OCI-LY3 (cell line): ENCODE measurements at regions not wholly inside any gene's neighbourhood (a gene's known extent, or its start where the extent isn't known, plus 50 kb on each side); places are given as distances from the start of the nearest gene placed in this dataset.
A peak's percentile ranks its signal among the peaks of the same experiment; 100 is the strongest.

Experiments used
- H2AFZ ChIP-seq: fragments of 200-600, 300-600 bp; shearing (Covaris generic); 2 replicates; pipeline ENCODE4 v1.6.0; 2014; ENCODE audit warnings: antibody characterized with exemption, low read depth, low read length
- H3K27ac ChIP-seq: fragments of 200-600, 300-600 bp; sonication (generic); 2 replicates; pipeline ENCODE4 v1.5.1; 2014; ENCODE audit warnings: mild to moderate bottlenecking, low read length, moderate library complexity, mixed read lengths
- H3K27me3 ChIP-seq: fragments of 200-600, 300-600 bp; sonication (generic); 2 replicates; pipeline ENCODE4 v1.6.1; 2014; ENCODE audit warnings: low read depth, low read length, mixed read lengths
- H3K36me3 ChIP-seq: fragments of 200-600, 300-600 bp; sonication (generic); replicated peaks from 2 replicates; pipeline ENCODE3; 2014; ENCODE audit warnings: low read depth, low read length, mixed read lengths
- H3K4me1 ChIP-seq: fragments of 300-600, 200-600 bp; sonication (generic); 2 replicates; pipeline ENCODE4 v1.6.1; 2014; ENCODE audit warnings: low read length, mixed read lengths
- H3K4me2 ChIP-seq: fragments of 200-600, 300-600 bp; sonication (generic); 2 replicates; pipeline ENCODE4 v1.6.1; 2014; ENCODE audit warnings: low read length, mixed read lengths
- H3K4me3 ChIP-seq: fragments of 300-600, 200-600 bp; sonication (generic); 2 replicates; pipeline ENCODE4 v1.5.1; 2014; ENCODE audit warnings: antibody characterized with exemption, mild to moderate bottlenecking, low read length, moderate library complexity
- H3K79me2 ChIP-seq: fragments of 300-600, 200-600 bp; shearing (Covaris generic); 2 replicates; pipeline ENCODE4 v1.6.1; 2014; ENCODE audit warnings: mild to moderate bottlenecking, low read length, mixed read lengths
- H3K9ac ChIP-seq: fragments of 300-600, 200-600 bp; shearing (Covaris generic); 2 replicates; pipeline ENCODE4 v1.6.0; 2014; ENCODE audit warnings: mild to moderate bottlenecking, low read length, moderate library complexity
- H3K9me3 ChIP-seq: fragments of 200-600, 300-600 bp; shearing (Covaris generic); 2 replicates; pipeline ENCODE4 v1.6.1; 2014; ENCODE audit warnings: low read length, mixed read lengths; ENCODE audit not compliant: insufficient read depth
- H4K20me1 ChIP-seq: fragments of 200-600, 300-600 bp; sonication (generic); 2 replicates; pipeline ENCODE4 v1.6.1; 2016; ENCODE audit warnings: low read length, mixed read lengths; ENCODE audit not compliant: insufficient read depth
- EZH2phosphoT487 ChIP-seq: fragments of 200-600 bp; shearing (Covaris generic); IDR thresholded peaks from 2 replicates; pipeline ENCODE4 v1.6.1; 2018; ENCODE audit warnings: antibody characterized with exemption, mixed run types, low read depth
- TF ChIP-seq, protein P1 (sequence below): fragments of 200-600, 300-600 bp; sonication (generic); IDR thresholded peaks from 2 replicates; pipeline ENCODE4 v1.5.1; 2014; ENCODE audit warnings: antibody characterized with exemption, low read length, low read depth

DNA sequence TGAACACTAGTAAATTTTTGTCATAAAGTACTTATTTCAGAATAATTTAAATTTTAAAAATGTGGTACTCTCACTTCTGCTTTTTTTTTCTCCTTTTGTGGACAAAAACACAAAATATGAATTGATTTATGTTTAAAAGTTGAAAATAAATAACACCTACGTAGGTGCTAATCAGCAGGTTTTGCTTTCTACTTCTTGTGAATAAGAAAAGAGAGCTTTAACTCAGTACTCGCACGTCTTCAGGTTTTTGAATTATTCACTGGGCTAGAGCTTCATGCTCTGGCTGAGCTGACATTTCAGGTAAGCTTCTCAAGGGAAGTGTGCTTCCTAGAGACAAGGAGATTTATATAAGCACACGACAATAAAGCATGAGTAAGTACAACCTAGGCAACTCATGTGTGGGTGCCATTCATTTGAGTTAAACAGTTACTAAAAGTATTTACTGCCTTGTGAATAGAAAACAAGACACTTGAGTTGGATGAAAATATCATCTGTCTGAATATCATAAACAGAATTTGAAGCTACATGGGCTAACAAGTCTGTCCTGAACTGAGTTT is 190.0 kb upstream of the POT1 start:
- 0 out of 2 replicates have a peak, but pooled peaks cover 3% of the 10 kb centered on the region for H3K9me3 ChIP-seq
- H3K27ac ChIP-seq = no peak overlapping the region
- H3K27me3 ChIP-seq = no peaks in the 10 kb centered on the region
- no peaks in the 10 kb centered on the region for H3K79me2 ChIP-seq
- H2AFZ ChIP-seq = peak overlapping the region; percentile 68; the same call in 1 of the 2 replicates
- TF ChIP-seq EZH2phosphoT487 = no peak
- TF ChIP-seq, protein P1, sequence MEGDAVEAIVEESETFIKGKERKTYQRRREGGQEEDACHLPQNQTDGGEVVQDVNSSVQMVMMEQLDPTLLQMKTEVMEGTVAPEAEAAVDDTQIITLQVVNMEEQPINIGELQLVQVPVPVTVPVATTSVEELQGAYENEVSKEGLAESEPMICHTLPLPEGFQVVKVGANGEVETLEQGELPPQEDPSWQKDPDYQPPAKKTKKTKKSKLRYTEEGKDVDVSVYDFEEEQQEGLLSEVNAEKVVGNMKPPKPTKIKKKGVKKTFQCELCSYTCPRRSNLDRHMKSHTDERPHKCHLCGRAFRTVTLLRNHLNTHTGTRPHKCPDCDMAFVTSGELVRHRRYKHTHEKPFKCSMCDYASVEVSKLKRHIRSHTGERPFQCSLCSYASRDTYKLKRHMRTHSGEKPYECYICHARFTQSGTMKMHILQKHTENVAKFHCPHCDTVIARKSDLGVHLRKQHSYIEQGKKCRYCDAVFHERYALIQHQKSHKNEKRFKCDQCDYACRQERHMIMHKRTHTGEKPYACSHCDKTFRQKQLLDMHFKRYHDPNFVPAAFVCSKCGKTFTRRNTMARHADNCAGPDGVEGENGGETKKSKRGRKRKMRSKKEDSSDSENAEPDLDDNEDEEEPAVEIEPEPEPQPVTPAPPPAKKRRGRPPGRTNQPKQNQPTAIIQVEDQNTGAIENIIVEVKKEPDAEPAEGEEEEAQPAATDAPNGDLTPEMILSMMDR = no peak
- no peak overlapping the region for H3K4me3 ChIP-seq
- H3K4me1 ChIP-seq = peaks cover 20% of the 10 kb centered on the region
- H3K9ac ChIP-seq = no peak overlapping the region
- H3K4me2 ChIP-seq = 0 out of 2 replicates have a peak overlapping the region, but pooled peaks have one; percentile 21
- H3K36me3 ChIP-seq = peaks cover 5% of the 10 kb centered on the region
- no peaks in the 10 kb centered on the region for H4K20me1 ChIP-seq

DNA sequence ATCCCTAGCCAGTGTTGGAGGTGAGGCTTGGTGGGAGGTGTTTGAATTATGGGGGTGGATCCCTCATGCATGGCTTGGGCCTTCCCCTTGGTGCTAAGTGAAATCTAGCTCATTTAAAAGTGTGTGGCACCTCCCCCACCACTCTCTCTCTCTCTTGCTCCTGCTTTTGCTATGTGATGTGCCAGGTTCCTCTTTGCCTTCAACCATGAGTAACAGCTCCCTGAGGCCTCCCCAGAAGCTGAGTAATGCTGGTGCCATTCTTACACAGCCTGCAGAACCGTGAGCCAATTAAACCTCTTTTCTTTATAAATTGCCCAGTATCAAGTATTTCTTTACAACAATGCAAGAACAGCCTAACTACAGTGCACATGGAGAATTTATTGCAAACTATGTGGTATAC is 188.8 kb upstream of the POT1 start:
- Histone ChIP-seq H3K9ac (no peak overlapping the region), H3K4me1 (peaks cover 20% of the 10 kb centered on the region), H3K9me3 (0 out of 2 replicates have a peak, but pooled peaks cover 3% of the 10 kb centered on the region), H4K20me1 (no peaks in the 10 kb centered on the region), H3K4me2 (no peak overlapping the region), H3K27ac (no peak overlapping the region), H3K36me3 (peaks cover 5% of the 10 kb centered on the region), H3K27me3 (no peaks in the 10 kb centered on the region), H3K4me3 (no peak overlapping the region), H3K79me2 (no peaks in the 10 kb centered on the region), H2AFZ (no peak overlapping the region)
- TF ChIP-seq, protein P1 = no peak
- no peak for TF ChIP-seq EZH2phosphoT487

DNA sequence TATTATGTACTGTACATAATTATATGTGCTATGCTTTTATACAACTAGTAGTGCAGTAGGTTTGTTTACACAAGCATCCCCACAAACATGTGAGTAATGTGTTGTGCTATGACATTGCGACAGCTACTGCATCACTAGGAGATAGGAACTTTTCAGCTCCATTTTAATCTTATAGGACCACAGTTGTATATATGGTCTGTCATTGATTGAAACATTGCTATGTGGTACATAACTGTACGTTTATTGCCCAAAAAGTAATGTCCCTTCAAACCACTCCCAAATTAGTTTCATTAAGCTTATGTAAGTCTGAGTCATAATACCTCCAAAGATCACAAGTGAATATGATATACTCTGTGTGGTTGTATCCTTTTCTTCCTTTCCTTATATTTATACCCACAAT is 183.2 kb upstream of the POT1 start:
- H3K79me2 ChIP-seq = no peaks in the 10 kb centered on the region
- no peak overlapping the region for H3K4me3 ChIP-seq
- H2AFZ ChIP-seq = no peak overlapping the region
- H3K4me1 ChIP-seq = no peaks in the 10 kb centered on the region
- H3K9ac ChIP-seq = no peak overlapping the region
- no peaks in the 10 kb centered on the region for H3K36me3 ChIP-seq
- H3K27ac ChIP-seq = no peak overlapping the region
- H4K20me1 ChIP-seq = no peaks in the 10 kb centered on the region
- no peak overlapping the region for H3K4me2 ChIP-seq
- TF ChIP-seq EZH2phosphoT487 = no peak
- TF ChIP-seq, protein P1 = no peak
- no peaks in the 10 kb centered on the region for H3K9me3 ChIP-seq
- H3K27me3 ChIP-seq = no peaks in the 10 kb centered on the region

DNA sequence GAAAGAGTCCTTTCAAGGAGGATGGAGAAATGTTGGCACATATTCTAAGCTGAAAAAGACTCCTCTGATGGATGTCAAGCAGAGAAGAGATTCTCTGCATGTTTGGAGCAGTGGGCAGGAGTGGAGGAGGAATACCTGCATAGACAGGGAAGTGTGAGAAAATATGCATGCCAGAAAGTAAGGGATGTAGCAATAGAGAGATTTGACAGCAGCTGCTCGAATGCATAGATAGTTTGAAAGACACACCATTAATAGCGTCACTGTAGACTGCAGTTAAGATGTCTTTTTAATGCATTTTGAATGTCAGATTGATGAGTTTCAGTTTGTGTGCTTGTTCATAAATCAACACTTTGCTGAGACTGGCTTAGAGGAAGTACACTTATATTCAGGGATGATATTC is 169.9 kb upstream of the POT1 start:
- H3K9me3 ChIP-seq = no peaks in the 10 kb centered on the region
- no peaks in the 10 kb centered on the region for H3K27me3 ChIP-seq
- H3K36me3 ChIP-seq = no peaks in the 10 kb centered on the region
- H3K4me3 ChIP-seq = no peak overlapping the region
- H3K27ac ChIP-seq = no peak overlapping the region
- no peaks in the 10 kb centered on the region for H3K79me2 ChIP-seq
- H4K20me1 ChIP-seq = no peaks in the 10 kb centered on the region
- peaks cover 18% of the 10 kb centered on the region for H3K4me1 ChIP-seq
- no peak overlapping the region for H2AFZ ChIP-seq
- no peak overlapping the region for H3K4me2 ChIP-seq
- TF ChIP-seq EZH2phosphoT487 = no peak
- H3K9ac ChIP-seq = no peak overlapping the region
